Gastroesophageal sphincter (tissue), 3 donors: ENCODE measurements at regions not wholly inside any gene's neighbourhood (a gene's known extent, or its start where the extent isn't known, plus 50 kb on each side); places are given as distances from the start of the nearest gene placed in this dataset.

Experiments used
- CTCF ChIP-seq, 4 experiments: fragments of 200-600 bp in 2 of 4; fragments of 450-650 bp in 2 of 4; sonication (generic) in 1 of 4; IDR thresholded peaks; one replicate each; pipeline ENCODE4 v1.5.1; 2017 to 2019; ENCODE audit warnings: antibody characterized with exemption in 4 of 4, mild to moderate bottlenecking in 2 of 4, moderate library complexity in 2 of 4
- EP300 ChIP-seq: sonication (generic); formaldehyde crosslinking; IDR thresholded peaks from one replicate; pipeline ENCODE4 v1.6.1; 2017; ENCODE audit warnings: antibody characterized with exemption, mild to moderate bottlenecking
- POLR2A ChIP-seq, 2 donors: fragments of 450-650 bp; IDR thresholded peaks; one replicate each; pipeline ENCODE4 v1.6.1; 2017; ENCODE audit warnings: antibody characterized with exemption in 2 of 2, mild to moderate bottlenecking in 2 of 2, moderate library complexity in 1 of 2

GRCh38 chr2:220654322-220654721 lies 917.8 kb downstream of the EPHA4 start:
- TF ChIP-seq CTCF (IDR thresholded peaks at IDR 0.05) (no peak), POLR2A (IDR thresholded peaks at IDR 0.05) (no peak), EP300 (no peak)
